GM18870 (cell line): ENCODE measurements at regions not wholly inside any gene's neighbourhood (a gene's known extent, or its start where the extent isn't known, plus 50 kb on each side); places are given as distances from the start of the nearest gene placed in this dataset.

Experiments used
- ATAC-seq: cut with Tn5 transposase; IDR thresholded peaks from one replicate; pipeline ENCODE4 v1.9.1; 2021; ENCODE audit warnings: moderate library complexity; ENCODE audit not compliant: unreplicated experiment

DNA sequence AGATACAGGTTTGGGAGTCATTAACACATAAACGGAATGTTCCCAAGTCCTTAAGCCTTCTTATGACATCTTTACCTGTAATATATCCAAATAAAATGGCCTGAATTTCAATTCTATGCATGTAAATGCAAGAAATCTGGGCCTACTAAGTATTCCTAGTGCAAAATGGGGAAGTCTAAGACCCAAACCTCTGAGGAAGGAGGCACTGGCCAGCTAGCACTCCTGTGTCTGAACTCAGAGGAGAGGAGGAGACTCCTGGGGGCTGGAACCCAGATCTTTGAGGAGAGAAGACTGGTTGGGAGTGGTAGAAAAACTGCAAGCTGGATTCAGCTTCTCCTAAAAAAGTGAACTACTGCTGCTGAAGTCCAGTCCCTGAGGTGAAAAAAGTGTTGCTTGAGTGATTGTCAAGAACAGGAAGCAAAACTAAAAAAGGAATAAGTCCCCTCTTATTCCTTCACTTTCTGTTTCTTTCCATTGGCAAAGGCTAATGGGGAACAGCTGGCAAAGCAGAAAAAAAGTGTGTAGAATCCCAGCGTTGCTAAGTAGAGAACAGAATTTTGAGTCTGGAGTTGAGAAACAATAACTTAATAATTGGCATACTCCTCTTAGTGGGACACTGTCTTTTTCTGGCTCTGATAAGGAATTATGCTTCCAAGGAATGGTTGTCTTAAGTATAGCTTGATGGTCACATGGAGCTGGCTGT, 54.8 kb upstream of the ATP2C1 start:
- ATAC-seq, result no peak

DNA sequence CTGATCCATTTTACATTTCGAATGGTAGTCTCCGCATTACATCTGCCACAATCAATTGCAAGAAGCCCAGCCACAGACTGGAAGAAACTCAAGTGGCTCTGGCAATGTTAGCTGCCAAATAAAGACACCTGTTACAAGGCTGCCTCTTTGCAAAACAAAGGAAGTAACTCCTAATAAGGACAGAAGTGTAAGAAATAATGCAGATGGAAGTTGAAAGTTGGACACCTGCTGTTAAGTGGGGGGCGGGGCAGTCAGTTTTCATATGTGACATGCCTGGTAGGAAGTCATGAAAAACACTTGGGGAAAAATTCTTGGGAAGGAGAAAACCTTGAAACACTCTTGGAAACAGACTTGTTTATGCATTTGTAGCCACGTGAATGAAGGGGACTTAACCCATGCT, 54.1 kb upstream of the ATP2C1 start:
- ATAC-seq, result peak; percentile 53

DNA sequence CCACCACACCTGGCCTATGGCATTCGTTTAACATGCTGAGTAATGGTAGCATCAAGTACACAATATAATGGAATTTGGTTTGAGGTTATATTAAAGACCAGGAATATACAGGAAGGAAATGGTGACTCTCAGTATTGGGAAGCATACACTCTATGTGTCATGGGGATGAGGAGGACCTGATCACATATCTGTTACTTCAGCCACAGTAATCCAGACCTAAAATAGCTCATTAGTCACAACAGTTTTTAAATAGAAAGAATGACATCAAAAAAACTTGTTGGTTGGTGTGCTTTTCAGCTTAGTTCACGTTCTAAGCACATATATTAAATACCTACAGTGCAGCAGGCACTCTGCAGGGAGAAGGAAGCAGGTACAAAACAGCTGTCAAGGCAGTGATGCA, 52.5 kb upstream of the ATP2C1 start:
- no peak for ATAC-seq

DNA sequence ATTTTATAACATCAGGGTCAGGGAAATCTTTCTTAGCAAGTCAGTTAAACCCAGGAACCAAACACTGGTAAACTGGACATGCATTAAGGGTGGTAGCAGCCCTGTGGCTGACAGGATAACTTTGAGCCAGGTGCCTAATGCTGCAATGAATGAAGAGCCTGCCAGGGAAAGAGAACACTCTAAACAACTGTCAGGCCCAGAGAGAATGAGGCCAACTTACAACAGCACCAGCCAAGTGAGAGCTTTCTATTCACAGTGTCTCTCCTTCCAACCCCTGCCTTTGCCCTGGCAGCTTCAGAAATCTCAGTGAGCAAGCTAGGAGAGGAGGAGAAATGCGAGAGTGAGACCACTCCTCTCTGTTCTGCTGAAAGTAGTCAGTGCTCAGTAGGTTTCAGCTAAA, 50.4 kb upstream of the ATP2C1 start:
- no peak for ATAC-seq
